Naive thymus-derived CD4-positive, alpha-beta T cell (primary cell): ENCODE measurements at regions not wholly inside any gene's neighbourhood (a gene's known extent, or its start where the extent isn't known, plus 50 kb on each side); places are given as distances from the start of the nearest gene placed in this dataset.
"Not testable (repeated sequence)": the region's sequence is repeated elsewhere in the genome, so short reads cannot be mapped to it uniquely, and the experiment has no call there.

Source experiments
- ATAC-seq: fragments of 150-1000 bp; cut with Tn5 transposase; 2 replicates; pipeline ENCODE4 v1.10.0; 2021; ENCODE audit warnings: mild to moderate bottlenecking, moderate library complexity
- CTCF ChIA-PET: fragments of 350-600 bp; sonication (Branson Sonifier 250); formaldehyde crosslinking; loops from one replicate; lab custom pipeline; 2021; ENCODE audit warnings: antibody characterized with exemption; lab: Charles Lee
- POLR2A ChIA-PET: fragments of 350-600 bp; sonication (Branson Sonifier 250); formaldehyde crosslinking; loops from one replicate; lab custom pipeline; 2021; ENCODE audit warnings: antibody characterized with exemption, inconsistent platforms; lab: Charles Lee
- DNase-seq, 9 donors: peaks; one replicate each; pipeline versions ENCODE4 v3.0.0 to v3.0.0-alpha.2; 2020 to 2022; ENCODE audit warnings: mixed read lengths in 1 of 9
- H3K27ac ChIP-seq: one replicate; pipeline ENCODE4 v1.7.0; 2013; ENCODE audit warnings: mild to moderate bottlenecking, low read depth, low read length, moderate library complexity
- H3K27me3 ChIP-seq, 2 donors: one replicate each; pipeline ENCODE4 v1.7.0; 2013; ENCODE audit warnings: low read length in 2 of 2, mild to moderate bottlenecking in 2 of 2, moderate library complexity in 2 of 2; ENCODE audit not compliant: control insufficient read depth in 2 of 2, insufficient read depth in 2 of 2
- H3K36me3 ChIP-seq, 3 experiments: 1 replicate in 2 of 3; 2 replicates in 1 of 3; pipeline ENCODE4 v1.7.0; 2013; ENCODE audit warnings: low read length in 3 of 3, mild to moderate bottlenecking in 3 of 3, moderate library complexity in 1 of 3; ENCODE audit not compliant: insufficient read depth in 3 of 3, control insufficient read depth in 2 of 3
- H3K4me1 ChIP-seq, 2 donors: one replicate each; pipeline ENCODE4 v1.7.0; 2013; ENCODE audit warnings: low read length in 2 of 2, mild to moderate bottlenecking in 2 of 2, moderate library complexity in 1 of 2; ENCODE audit not compliant: control insufficient read depth in 2 of 2, insufficient read depth in 2 of 2
- H3K4me3 ChIP-seq: 2 replicates; pipeline ENCODE4 v1.7.0; 2013; ENCODE audit warnings: mild to moderate bottlenecking, low read length
- H3K9me3 ChIP-seq, 3 experiments: 1 replicate in 2 of 3; 2 replicates in 1 of 3; pipeline ENCODE4 v1.7.0; 2013; ENCODE audit warnings: low read length in 3 of 3; ENCODE audit not compliant: control insufficient read depth in 2 of 3
- H3K27ac Mint-ChIP-seq, 9 donors: one replicate each; pipeline ENCODE4 v1.8.0; 2020 to 2022; ENCODE audit warnings: mixed read lengths in 9 of 9, mild to moderate bottlenecking in 8 of 9, moderate library complexity in 5 of 9, inconsistent platforms in 2 of 9
- H3K27me3 Mint-ChIP-seq, 5 donors: one replicate each; pipeline ENCODE4 v1.8.0; 2021 to 2022; ENCODE audit warnings: mixed read lengths in 5 of 5, mild to moderate bottlenecking in 1 of 5
- H3K36me3 Mint-ChIP-seq, 5 donors: one replicate each; pipeline ENCODE4 v1.8.0; 2020 to 2022; ENCODE audit warnings: mixed read lengths in 5 of 5, mild to moderate bottlenecking in 3 of 5, inconsistent platforms in 1 of 5
- H3K4me1 Mint-ChIP-seq, 7 donors: one replicate each; pipeline ENCODE4 v1.8.0; 2020 to 2022; ENCODE audit warnings: mixed read lengths in 7 of 7, mild to moderate bottlenecking in 3 of 7, inconsistent platforms in 1 of 7
- H3K4me3 Mint-ChIP-seq, 10 donors: one replicate each; pipeline ENCODE4 v1.8.0; 2020 to 2022; ENCODE audit warnings: mild to moderate bottlenecking in 10 of 10, mixed read lengths in 10 of 10, moderate library complexity in 6 of 10, inconsistent platforms in 2 of 10
- H3K9me3 Mint-ChIP-seq, 11 donors: one replicate each; pipeline ENCODE4 v1.8.0; 2020 to 2022; ENCODE audit warnings: mixed read lengths in 11 of 11, mild to moderate bottlenecking in 4 of 11, inconsistent platforms in 1 of 11, moderate library complexity in 1 of 11
- intact Hi-C, 2 donors: fragments of 100-400 bp; cut with micrococcal nuclease; formaldehyde crosslinking; loops; one replicate each; pipeline ENCODE4 v1.15.1; 2023

DNA sequence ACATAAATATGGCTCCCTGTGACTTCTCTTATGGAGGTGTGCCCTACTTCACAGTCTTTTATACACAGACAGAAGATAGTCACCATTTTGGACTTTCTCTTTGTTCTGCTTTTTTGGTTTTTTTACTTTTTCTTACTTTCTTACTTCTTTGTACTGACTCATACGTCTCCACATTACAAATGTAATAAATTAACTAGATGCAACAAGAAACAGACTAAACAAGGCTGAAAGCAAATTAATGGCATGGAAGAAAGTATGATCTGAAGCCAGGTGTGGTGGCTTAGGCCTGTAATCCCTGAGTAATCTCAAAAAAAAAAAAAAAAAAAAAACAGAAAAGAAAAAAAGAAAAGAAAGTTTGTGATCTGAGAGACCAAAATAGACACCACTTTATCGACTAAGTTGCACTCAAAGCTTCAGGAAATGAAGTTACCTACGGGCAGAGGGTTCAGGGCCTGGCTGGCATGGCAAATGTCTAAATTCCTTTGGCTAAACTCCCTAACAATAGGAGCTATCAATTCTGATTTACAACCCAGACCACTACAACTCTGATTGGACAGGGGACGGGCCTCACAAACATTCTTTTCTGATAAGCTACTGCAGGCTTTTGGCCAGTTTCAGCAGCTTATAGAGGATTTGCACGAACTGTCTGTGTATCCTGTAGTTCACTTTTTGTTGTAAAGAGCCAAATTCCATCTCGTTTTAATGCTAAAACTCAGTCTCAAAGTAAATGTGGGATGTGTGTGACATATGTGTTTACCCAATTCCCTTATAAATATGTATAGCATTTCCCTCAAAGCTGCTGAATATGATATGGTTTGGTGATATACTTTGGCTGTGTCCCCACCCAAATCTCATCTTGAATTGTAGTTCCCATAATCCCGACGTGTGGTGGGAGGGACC, 129.1 kb downstream of the SEPTIN14 start:
- Mint-ChIP-seq H3K9me3 (peaks cover 0 to 4% (median 0%) of the 10 kb centered on the region in 11 donors), H3K36me3 (no peaks in the 10 kb centered on the region), H3K27me3 (no peaks in the 10 kb centered on the region), H3K4me1 (no peaks in the 10 kb centered on the region), H3K27ac (no peak overlapping the region), H3K4me3 (no peak overlapping the region)
- DNase-seq (no peak), ATAC-seq (no peak)
- ChIA-PET CTCF (no interaction called here), POLR2A (no interaction called here)
- no peaks in the 10 kb centered on the region for H3K27me3 ChIP-seq
- H3K4me1 ChIP-seq: no peaks in the 10 kb centered on the region
- no peak overlapping the region for H3K4me3 ChIP-seq
- no peaks in the 10 kb centered on the region for H3K9me3 ChIP-seq
- H3K36me3 ChIP-seq: no peaks in the 10 kb centered on the region
- H3K27ac ChIP-seq: no peak overlapping the region
- intact Hi-C loops: no loop called here

DNA sequence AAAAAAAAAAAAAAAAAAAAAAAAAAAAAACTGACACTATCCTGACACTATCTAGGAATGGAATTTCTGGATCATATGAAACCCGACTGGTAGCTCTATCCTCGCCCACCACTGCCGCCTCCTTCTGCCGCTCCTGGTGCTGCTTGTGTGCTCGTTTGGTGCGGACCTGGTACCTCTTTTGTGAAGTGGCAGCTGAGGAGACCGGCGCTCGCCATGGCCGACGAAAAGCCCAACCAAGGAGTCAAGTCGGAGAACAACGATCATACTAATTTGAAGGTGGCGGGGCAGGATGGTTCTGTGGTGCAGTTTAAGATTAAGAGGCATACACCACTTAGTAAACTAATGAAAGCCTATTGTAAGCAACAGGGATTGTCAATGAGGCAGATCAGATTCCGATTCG, 130.6 kb downstream of the SEPTIN14 start:
- peaks cover 0 to 4% (median 0%) of the 10 kb centered on the region in 11 donors for H3K9me3 Mint-ChIP-seq
- no peak for DNase-seq

DNA sequence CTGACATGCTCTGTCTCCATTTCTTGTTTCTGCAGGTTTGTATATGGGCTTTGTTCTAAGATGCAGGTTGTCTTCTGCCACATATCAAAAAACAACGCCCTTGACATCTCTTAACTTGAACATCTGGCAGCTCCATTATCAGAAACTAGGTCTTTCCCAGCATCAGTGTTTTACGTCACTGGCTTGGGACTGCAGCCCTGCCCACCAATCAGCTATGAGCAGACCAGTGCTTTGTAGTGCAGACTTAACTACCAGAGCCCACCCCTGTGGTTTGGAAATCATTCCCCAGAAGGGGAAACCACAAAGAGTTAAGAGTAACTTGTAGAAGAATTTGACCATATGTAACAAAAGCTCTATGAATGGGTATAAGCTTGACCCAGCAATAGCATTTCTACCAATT, 132.4 kb downstream of the SEPTIN14 start:
- Mint-ChIP-seq H3K9me3 (peaks cover 0 to 4% (median 0%) of the 10 kb centered on the region in 11 donors), H3K27ac (no peak overlapping the region), H3K4me3 (no peak overlapping the region), H3K4me1 (no peaks in the 10 kb centered on the region), H3K36me3 (no peaks in the 10 kb centered on the region), H3K27me3 (peaks cover 0 to 5% (median 0%) of the 10 kb centered on the region in 5 donors)
- ATAC-seq (no peak), DNase-seq (no peak)
- intact Hi-C loops: no loop called here
- H3K36me3 ChIP-seq: no peaks in the 10 kb centered on the region
- POLR2A ChIA-PET: no interaction called here
- no peaks in the 10 kb centered on the region for H3K4me1 ChIP-seq
- CTCF ChIA-PET: no interaction called here
- no peak overlapping the region for H3K27ac ChIP-seq
- no peak overlapping the region for H3K4me3 ChIP-seq
- no peaks in the 10 kb centered on the region for H3K9me3 ChIP-seq
- no peaks in the 10 kb centered on the region for H3K27me3 ChIP-seq

More for the DNA sequence above, 130.6 kb downstream of the SEPTIN14 start:
- no peak overlapping the region for H3K27ac Mint-ChIP-seq
- H3K4me3 Mint-ChIP-seq: no peak overlapping the region
- intact Hi-C loops: no loop called here
- ATAC-seq: no peak
- ChIA-PET POLR2A (no interaction called here), CTCF (no interaction called here)
- Histone ChIP-seq H3K4me3 (no peak overlapping the region), H3K27me3 (no peaks in the 10 kb centered on the region), H3K4me1 (no peaks in the 10 kb centered on the region), H3K27ac (no peak overlapping the region), H3K9me3 (no peaks in the 10 kb centered on the region), H3K36me3 (no peaks in the 10 kb centered on the region)
- peaks cover 0 to 2% (median 0%) of the 10 kb centered on the region in 5 donors for H3K27me3 Mint-ChIP-seq
- H3K4me1 Mint-ChIP-seq: no peaks in the 10 kb centered on the region
- H3K36me3 Mint-ChIP-seq: no peaks in the 10 kb centered on the region

DNA sequence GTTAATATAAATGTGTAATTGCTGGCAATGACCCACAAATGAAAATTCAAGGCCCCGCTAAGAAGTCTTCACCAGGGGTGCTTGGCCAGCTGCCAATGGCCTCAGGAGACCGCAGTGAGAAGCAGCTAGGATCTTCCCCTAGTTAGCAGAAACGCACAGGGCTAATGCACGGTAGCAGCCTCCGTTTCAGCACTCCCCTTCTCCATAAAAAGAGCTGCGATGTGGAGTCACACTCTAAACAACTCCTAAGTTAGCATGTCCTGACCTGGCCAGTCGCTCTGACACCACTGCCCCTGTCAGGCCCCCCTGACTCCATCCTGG, 139.0 kb downstream of the SEPTIN14 start:
- POLR2A ChIA-PET: no interaction called here
- Histone ChIP-seq H3K4me1 (no peaks in the 10 kb centered on the region), H3K36me3 (no peaks in the 10 kb centered on the region), H3K9me3 (no peaks in the 10 kb centered on the region), H3K27me3 (no peaks in the 10 kb centered on the region), H3K4me3 (no peak overlapping the region), H3K27ac (no peak overlapping the region)
- CTCF ChIA-PET: no interaction called here
- H3K9me3 Mint-ChIP-seq: peaks cover 0 to 1% (median 0%) of the 10 kb centered on the region in 11 donors
- ATAC-seq (no peak), DNase-seq (no peak)
- no peak overlapping the region for H3K4me3 Mint-ChIP-seq
- peaks cover 0 to 9% (median 0%) of the 10 kb centered on the region in 5 donors for H3K27me3 Mint-ChIP-seq
- no peak overlapping the region for H3K27ac Mint-ChIP-seq
- no peaks in the 10 kb centered on the region for H3K36me3 Mint-ChIP-seq
- intact Hi-C loops: loop anchor here (1.0 to 2.0 kb wide), 2 partner anchors 82 to 291 kb away; no protein-coding TSS in a partner anchor
- peaks cover 0 to 3% (median 0%) of the 10 kb centered on the region in 7 donors for H3K4me1 Mint-ChIP-seq

DNA sequence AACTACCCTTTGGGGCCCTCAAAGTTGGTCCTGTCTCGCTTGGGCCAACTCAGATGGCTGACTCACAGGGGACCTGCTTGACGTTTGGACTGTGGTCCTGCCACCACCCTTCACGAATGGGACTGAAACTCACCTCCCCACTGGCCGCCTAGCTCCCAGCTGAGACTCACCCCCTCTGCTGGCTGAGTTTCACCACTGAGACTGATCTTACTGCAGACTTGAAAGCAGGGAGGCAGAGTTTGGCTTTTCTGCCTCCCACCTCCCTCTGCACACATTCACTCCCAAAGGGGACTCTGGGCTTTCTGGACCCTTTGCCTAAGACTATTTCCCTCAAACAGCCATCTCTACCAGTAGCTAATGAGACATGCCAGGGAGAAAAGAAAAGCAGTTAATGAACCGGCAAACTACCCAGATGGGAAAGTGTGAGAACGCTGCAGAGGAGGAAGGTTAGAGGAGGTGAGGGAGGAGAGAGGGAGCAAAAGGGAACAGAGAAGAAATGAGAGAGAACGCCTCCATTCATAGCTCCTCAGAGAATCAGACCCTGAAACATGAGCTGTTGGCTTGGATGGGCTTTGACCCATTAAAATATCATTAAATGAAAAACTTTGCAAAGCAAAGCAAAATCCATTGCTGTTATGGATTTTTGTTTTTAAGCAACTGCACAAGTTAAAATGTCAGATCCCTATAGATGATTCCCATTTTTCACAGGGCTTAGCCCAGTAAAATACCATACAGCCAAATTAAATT, 139.5 kb downstream of the SEPTIN14 start:
- H3K27me3 Mint-ChIP-seq, H3K4me3 ChIP-seq, H3K4me1 ChIP-seq, H3K36me3 Mint-ChIP-seq, H3K27me3 ChIP-seq, H3K36me3 ChIP-seq, H3K9me3 ChIP-seq, H3K4me3 Mint-ChIP-seq, DNase-seq, POLR2A ChIA-PET, H3K27ac ChIP-seq, H3K4me1 Mint-ChIP-seq, CTCF ChIA-PET, H3K9me3 Mint-ChIP-seq: not testable (repeated sequence)
- H3K27ac Mint-ChIP-seq: peak overlapping the region in 1 of 9 donors; percentile 78
- intact Hi-C loops: loop anchor here (1.0 to 2.0 kb wide), 2 partner anchors 82 to 290 kb away; no protein-coding TSS in a partner anchor
- ATAC-seq: peak; percentile 77

DNA sequence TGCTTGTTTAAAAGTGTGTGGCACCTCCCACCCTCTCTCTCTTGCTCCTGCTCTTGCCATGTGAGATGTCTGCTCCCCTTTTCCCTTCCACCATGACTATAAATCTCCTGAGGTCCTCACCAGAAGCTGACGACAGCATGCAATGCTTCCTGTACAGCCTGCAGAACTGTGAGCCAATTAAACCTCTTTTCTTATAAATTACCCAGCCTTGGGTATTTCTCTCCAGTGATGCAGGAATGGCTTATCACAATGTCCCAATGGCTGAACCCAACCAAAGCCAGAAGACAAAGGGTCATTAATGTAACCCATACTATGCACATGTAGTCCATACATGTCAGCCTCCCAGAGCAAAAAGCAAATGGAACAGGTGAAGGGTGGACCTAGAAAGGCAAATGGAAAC, 141.5 kb downstream of the SEPTIN14 start:
- H3K27me3 ChIP-seq, H3K27ac Mint-ChIP-seq, H3K36me3 Mint-ChIP-seq, H3K4me1 Mint-ChIP-seq, H3K4me3 ChIP-seq, DNase-seq, POLR2A ChIA-PET, H3K36me3 ChIP-seq, H3K9me3 ChIP-seq, ATAC-seq, CTCF ChIA-PET, H3K27ac ChIP-seq, intact Hi-C loops, H3K9me3 Mint-ChIP-seq, H3K4me3 Mint-ChIP-seq, H3K4me1 ChIP-seq, H3K27me3 Mint-ChIP-seq: not testable (repeated sequence)
